Coronary artery (tissue), 2 donors: ENCODE measurements at regions not wholly inside any gene's neighbourhood (a gene's known extent, or its start where the extent isn't known, plus 50 kb on each side); places are given as distances from the start of the nearest gene placed in this dataset.
A peak's percentile ranks its signal among the peaks of the same experiment; 100 is the strongest.

Experiments used
- DNase-seq: peaks from one replicate; pipeline ENCODE4 v3.0.0-alpha.2; 2017; ENCODE audit warnings: low spot score
- H3K27ac ChIP-seq, 2 donors: fragments of 200-600 bp; sonication (generic); one replicate each; pipeline ENCODE4 v1.5.1; 2016 to 2019
- H3K4me3 ChIP-seq: fragments of 200-600 bp; sonication (generic); 2 replicates; pipeline ENCODE4 v1.5.1; 2016; ENCODE audit warnings: mild to moderate bottlenecking, moderate library complexity
- TF ChIP-seq, protein P1 (sequence below): fragments of 200-600 bp; sonication (generic); IDR thresholded peaks from one replicate; pipeline ENCODE4 v1.5.1; 2019; ENCODE audit warnings: antibody characterized with exemption

DNA sequence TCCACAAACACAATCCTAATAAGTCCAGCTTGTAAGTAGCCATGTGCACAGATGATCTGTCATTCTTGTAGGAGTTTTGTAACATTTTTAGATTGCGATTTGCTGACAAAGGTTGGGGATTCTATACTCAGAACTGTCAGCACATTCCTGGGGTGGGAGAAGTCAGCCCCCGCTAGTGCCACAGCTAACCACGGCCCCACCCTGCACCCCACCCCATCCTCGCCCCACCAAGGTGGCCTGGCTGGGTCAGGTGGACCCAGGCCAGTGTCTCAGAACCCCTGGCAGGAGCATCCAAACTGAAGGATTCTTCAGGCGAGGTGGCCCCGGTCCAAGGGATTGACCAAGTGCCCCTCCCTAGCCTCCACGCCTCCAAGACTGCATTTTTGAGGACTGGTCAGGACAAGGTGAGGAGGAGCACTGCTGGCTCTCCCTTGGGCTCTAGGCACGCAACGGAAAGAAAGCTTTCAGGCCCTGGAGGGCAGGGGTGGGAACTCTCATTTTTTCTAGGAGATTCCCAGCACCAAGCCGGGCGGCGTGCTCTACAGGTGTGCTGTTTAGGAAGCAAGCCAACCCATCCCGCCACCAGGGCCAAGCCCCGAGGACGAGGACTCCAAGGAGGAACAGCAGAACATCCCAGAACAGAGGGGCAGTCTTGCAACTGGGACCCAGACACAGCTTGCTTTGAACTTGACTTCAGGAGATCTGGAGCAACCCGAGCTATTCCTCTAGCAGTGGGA is 172.8 kb downstream of the BCL11B start:
- no peak overlapping the region for H3K27ac ChIP-seq
- TF ChIP-seq, protein P1, sequence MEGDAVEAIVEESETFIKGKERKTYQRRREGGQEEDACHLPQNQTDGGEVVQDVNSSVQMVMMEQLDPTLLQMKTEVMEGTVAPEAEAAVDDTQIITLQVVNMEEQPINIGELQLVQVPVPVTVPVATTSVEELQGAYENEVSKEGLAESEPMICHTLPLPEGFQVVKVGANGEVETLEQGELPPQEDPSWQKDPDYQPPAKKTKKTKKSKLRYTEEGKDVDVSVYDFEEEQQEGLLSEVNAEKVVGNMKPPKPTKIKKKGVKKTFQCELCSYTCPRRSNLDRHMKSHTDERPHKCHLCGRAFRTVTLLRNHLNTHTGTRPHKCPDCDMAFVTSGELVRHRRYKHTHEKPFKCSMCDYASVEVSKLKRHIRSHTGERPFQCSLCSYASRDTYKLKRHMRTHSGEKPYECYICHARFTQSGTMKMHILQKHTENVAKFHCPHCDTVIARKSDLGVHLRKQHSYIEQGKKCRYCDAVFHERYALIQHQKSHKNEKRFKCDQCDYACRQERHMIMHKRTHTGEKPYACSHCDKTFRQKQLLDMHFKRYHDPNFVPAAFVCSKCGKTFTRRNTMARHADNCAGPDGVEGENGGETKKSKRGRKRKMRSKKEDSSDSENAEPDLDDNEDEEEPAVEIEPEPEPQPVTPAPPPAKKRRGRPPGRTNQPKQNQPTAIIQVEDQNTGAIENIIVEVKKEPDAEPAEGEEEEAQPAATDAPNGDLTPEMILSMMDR, result no peak
- no peak for DNase-seq
- H3K4me3 ChIP-seq, result no peak overlapping the region

DNA sequence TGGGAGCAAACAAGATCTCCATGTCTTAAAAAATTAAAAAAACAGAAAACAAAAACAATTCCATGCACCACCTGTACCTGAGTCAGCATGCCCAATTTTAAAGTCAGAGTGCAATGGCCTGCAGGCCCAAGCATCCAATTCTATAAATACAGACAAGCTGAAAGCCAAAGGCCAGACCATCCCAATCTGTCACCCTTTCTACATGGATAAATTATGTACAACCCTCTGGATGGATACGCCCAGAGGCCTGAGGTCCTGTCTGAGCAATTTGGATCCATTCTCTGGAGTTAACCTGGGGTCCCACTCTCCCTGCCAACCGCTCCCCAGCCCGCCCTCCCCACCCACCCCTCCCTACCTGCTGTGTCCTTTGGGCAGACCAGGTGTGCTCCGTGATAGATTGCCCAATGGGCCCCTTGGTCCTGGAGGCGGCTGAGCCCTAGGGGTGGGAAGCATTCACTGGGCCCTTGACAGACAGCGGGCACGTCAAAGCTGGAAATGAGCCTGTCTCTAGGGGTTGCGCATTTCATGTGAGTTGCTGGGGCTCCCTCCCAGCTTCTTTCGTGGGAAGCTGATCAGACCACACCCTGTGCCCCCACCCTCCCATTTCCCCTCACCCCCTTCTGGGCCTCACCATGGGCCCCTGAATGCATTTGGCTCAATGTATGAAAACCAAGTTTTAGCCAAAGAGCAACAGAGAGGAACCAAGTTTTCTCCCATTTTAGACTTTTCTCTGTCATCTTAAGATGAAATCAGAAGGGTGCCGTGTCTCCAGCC is 171.3 kb downstream of the BCL11B start:
- TF ChIP-seq, protein P1, result no peak
- DNase-seq, result no peak
- H3K27ac ChIP-seq, result no peak overlapping the region
- no peak overlapping the region for H3K4me3 ChIP-seq

DNA sequence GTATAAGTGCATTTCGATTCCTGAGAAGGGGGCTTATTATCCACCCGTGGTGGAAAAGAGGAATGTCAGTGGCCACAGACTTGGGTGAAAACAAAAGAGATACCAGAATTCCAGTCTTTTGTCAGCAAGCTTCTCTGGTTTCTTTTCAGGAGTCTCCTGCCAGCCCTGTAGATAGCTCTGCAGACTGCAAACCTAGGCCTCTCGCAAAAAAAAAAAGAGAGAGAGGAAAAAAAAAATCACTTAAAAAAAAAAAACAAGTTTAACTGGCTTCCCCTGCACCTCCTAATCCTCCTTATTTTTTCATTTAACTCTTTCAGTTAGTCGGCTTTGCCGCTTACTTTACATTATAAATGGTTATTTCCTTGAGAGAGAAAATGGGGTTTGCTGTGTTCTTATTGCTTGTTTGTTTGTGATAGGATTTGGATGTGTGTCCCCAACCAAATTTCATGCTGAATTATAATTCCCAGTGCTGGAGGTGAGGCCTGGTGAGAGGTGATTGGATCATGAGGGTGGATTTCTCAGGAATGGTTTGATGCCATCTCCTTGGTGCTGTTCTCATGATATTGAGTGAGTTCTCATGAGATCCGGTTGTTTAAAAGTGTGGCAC is 170.0 kb downstream of the BCL11B start:
- TF ChIP-seq, protein P1, result no peak
- no peak overlapping the region for H3K27ac ChIP-seq
- no peak overlapping the region for H3K4me3 ChIP-seq
- DNase-seq, result no peak

DNA sequence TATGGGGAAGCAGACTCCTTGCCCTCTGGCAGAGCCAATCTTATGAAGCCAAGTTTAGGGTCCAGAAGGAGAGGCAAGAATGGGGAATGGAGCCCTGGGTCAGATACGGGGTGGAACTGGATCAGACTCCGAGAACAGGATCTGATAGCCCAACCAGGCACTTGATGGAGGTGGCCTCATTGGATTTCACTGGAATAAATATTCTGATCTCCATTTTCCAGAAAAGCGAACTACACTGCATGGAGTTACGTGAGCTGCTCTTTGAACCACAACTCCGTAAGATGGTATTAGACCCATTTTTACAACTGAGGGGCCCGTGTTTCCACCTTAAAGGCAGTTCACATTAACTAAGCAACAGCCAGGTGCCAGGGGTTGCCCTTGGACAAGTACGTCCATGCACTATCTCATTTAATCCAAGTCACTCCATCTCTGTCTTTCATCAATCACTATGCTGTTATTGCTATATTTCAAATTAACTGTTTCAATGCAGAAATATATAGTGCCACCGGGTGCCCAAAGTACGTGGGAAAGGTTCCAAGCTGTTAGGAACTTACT is 155.2 kb downstream of the BCL11B start:
- H3K4me3 ChIP-seq, result no peak overlapping the region
- no peak overlapping the region for H3K27ac ChIP-seq
- TF ChIP-seq, protein P1, result no peak
- DNase-seq, result no peak

DNA sequence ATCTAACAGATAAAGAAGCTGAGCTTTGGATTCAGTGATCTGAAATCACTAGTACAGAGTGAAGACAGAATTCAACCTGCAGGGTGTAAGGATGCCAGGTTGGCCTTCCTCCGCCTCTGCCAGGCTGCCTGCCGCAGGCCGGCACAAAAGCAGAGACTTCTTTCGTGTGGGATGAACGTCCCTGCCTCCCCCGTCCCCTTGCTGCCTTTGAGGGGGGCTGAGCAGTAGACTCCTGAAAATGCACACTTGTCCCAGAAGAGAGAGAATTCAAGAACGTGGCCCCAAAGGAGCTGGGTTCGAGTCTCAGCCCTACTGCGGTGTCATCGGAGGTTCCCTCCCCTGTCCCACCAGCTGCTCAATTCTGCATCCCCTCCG is 154.3 kb downstream of the BCL11B start:
- TF ChIP-seq, protein P1, result no peak
- no peak overlapping the region for H3K27ac ChIP-seq
- no peak overlapping the region for H3K4me3 ChIP-seq
- peak; percentile 45 for DNase-seq

DNA sequence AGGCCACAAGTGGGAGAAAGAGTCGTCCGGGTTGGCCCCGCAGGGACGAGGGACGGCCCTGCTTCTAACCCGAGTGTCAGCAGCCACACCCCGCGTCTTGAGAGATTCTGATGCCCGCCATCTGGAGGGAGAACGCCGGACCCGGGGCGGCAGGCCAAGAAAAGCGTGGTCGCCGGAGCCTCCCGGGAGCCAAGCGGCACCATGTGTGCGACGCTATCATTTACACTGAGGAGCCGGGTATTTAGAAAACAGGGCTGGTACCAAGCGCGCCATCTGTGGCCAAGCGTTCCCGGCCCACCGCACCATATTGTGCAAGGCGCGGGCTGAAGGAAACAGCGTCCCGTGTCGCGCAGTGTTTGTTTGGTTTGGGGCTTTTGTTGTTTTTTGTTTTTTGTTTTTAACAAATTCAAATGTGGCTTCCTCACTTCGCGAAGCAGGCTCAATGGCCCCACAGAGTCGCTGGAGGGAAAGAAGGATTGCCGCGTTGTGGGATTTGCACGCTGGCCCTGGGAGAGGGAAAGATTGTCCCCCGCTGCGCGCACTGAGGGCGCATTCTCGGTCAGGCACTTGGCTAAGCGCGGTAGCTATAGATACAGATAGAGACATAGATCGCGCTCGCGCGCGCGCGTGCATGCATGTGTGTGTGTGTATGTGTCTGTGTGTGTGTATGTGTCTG is 153.8 kb downstream of the BCL11B start:
- DNase-seq, result no peak
- no peak overlapping the region for H3K4me3 ChIP-seq
- H3K27ac ChIP-seq, result no peak overlapping the region
- TF ChIP-seq, protein P1, result no peak
